Esophagus squamous epithelium (tissue), 5 donors: ENCODE measurements at regions not wholly inside any gene's neighbourhood (a gene's known extent, or its start where the extent isn't known, plus 50 kb on each side); places are given as distances from the start of the nearest gene placed in this dataset.

Experiments used
- DNase-seq: peaks from one replicate; lab custom pipeline; 2025; lab: John Stamatoyannopoulos, UW
- H3K27ac ChIP-seq, 4 donors: fragments of 200-600 bp; sonication (generic); one replicate each; pipeline ENCODE4 v1.5.1; 2016 to 2019; ENCODE audit warnings: mild to moderate bottlenecking in 1 of 4
- H3K27me3 ChIP-seq, 4 donors: fragments of 200-600 bp; sonication (generic); 1 replicate in 3 of 4; 2 replicates in 1 of 4; pipeline versions ENCODE4 v1.5.1 to v1.6.0; 2017 to 2021; ENCODE audit warnings: antibody characterized with exemption in 1 of 4
- H3K36me3 ChIP-seq, 3 donors: fragments of 200-600 bp; sonication (generic); one replicate each; pipeline ENCODE4 v1.5.1; 2016 to 2019
- H3K4me1 ChIP-seq, 3 donors: fragments of 200-600 bp; sonication (generic); one replicate each; pipeline ENCODE4 v1.5.1; 2017 to 2019
- H3K4me3 ChIP-seq, 4 donors: fragments of 200-600 bp; sonication (generic); 1 replicate in 3 of 4; 2 replicates in 1 of 4; pipeline ENCODE4 v1.5.1; 2016 to 2019; ENCODE audit warnings: mild to moderate bottlenecking in 2 of 4, moderate library complexity in 1 of 4
- H3K9me3 ChIP-seq, 3 donors: fragments of 200-600 bp; sonication (generic); one replicate each; pipeline ENCODE4 v1.5.1; 2016 to 2019
- POLR2A ChIP-seq, 4 donors: fragments of 450-650 bp; IDR thresholded peaks; one replicate each; pipeline ENCODE4 v1.6.1; 2017; ENCODE audit warnings: antibody characterized with exemption in 4 of 4, mild to moderate bottlenecking in 4 of 4, moderate library complexity in 3 of 4
- WGBS, 2 donors: methylation state at CpG; one replicate each; pipeline ENCODE4 v1.1.5; 2018; 5-methylcytosine and 5-hydroxymethylcytosine counted together
- intact Hi-C: fragments of 100-400 bp; cut with DNase I; formaldehyde crosslinking; loops from one replicate; pipeline ENCODE4 v1.15.0; 2022
- TF ChIP-seq, protein P1 (sequence below), 6 experiments: fragments of 450-650 bp in 4 of 6; fragments of 200-600 bp in 2 of 6; sonication (generic) in 2 of 6; IDR thresholded peaks; one replicate each; pipeline ENCODE4 v1.5.1; 2016 to 2019; ENCODE audit warnings: antibody characterized with exemption in 6 of 6, mild to moderate bottlenecking in 4 of 6, moderate library complexity in 4 of 6
- donor health status: DM: yes; HTN: yes; CAD: no.

DNA sequence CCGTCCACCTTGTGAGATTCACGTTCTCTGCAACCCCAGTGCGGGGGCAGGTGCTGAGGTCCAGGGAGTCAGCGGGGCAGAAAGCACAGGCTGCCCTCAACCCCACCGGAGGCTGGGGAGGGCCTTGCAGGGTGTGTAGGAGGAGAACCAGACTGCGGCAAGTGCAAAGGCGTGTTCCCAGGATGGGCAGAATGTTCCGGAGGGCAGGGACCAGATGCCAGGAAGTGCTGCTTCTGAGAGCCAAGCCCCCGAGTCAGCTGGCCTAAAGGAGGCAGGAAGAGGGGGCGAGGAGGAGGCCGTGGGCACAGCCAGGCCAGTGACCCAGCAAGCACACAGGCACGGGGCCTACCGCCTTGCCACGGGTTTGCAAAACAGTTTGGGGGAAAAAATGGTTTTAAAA is 193.8 kb upstream of the AJAP1 start:
- 71 to 83% methylated on average over 10 to 12 of the region's 14 CpGs for WGBS, 2 donors

DNA sequence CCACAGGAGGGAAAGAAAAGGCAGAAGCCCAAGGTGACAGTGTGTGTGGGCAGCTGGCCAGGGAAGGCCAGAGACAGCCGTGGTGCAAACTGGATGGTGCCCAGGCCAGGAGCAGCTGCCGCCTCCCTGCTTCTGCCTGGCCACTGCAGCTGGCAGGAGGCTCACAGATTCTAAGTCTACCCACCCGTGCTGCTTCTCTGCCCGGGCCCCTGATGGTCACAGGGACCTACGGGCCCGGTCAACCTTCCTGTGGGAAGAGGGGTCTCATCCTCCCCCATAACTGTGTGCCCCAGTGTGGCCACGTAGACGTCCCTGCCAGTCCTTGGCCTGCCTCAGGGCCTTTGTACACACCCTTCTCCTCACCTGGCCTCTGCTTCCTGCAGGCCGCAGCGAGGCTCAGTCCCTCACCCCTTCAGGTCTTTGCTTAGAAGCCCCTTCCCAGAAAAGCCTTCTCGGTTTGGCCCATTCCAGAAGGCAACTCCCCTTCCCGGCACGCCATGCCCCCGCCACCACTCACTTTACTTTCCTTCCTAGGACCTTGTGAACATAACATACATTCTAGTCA is 192.6 kb upstream of the AJAP1 start:
- WGBS, 2 donors: 80 to 81% methylated on average over 11 to 14 of the region's 14 CpGs
- TF ChIP-seq POLR2A (IDR thresholded peaks at IDR 0.05): no peak
- TF ChIP-seq, protein P1, sequence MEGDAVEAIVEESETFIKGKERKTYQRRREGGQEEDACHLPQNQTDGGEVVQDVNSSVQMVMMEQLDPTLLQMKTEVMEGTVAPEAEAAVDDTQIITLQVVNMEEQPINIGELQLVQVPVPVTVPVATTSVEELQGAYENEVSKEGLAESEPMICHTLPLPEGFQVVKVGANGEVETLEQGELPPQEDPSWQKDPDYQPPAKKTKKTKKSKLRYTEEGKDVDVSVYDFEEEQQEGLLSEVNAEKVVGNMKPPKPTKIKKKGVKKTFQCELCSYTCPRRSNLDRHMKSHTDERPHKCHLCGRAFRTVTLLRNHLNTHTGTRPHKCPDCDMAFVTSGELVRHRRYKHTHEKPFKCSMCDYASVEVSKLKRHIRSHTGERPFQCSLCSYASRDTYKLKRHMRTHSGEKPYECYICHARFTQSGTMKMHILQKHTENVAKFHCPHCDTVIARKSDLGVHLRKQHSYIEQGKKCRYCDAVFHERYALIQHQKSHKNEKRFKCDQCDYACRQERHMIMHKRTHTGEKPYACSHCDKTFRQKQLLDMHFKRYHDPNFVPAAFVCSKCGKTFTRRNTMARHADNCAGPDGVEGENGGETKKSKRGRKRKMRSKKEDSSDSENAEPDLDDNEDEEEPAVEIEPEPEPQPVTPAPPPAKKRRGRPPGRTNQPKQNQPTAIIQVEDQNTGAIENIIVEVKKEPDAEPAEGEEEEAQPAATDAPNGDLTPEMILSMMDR (IDR thresholded peaks at IDR 0.05): no peak
- no peak overlapping the region for H3K4me3 ChIP-seq
- H3K27ac ChIP-seq: no peak overlapping the region
- H3K27me3 ChIP-seq: no peaks in the 10 kb centered on the region
- no peaks in the 10 kb centered on the region for H3K36me3 ChIP-seq
- H3K9me3 ChIP-seq: no peaks in the 10 kb centered on the region
- no peaks in the 10 kb centered on the region for H3K4me1 ChIP-seq
- no peak for DNase-seq
- intact Hi-C loops: no loop called here

More for the DNA sequence above, 193.8 kb upstream of the AJAP1 start:
- Histone ChIP-seq H3K27me3 (no peaks in the 10 kb centered on the region), H3K27ac (no peak overlapping the region), H3K9me3 (peaks cover 0 to 4% (median 0%) of the 10 kb centered on the region in 3 donors), H3K4me3 (no peak overlapping the region), H3K36me3 (no peaks in the 10 kb centered on the region), H3K4me1 (no peaks in the 10 kb centered on the region)
- intact Hi-C loops: no loop called here
- TF ChIP-seq, protein P1 (IDR thresholded peaks at IDR 0.05): no peak
- no peak for TF ChIP-seq POLR2A (IDR thresholded peaks at IDR 0.05)
- no peak for DNase-seq

DNA sequence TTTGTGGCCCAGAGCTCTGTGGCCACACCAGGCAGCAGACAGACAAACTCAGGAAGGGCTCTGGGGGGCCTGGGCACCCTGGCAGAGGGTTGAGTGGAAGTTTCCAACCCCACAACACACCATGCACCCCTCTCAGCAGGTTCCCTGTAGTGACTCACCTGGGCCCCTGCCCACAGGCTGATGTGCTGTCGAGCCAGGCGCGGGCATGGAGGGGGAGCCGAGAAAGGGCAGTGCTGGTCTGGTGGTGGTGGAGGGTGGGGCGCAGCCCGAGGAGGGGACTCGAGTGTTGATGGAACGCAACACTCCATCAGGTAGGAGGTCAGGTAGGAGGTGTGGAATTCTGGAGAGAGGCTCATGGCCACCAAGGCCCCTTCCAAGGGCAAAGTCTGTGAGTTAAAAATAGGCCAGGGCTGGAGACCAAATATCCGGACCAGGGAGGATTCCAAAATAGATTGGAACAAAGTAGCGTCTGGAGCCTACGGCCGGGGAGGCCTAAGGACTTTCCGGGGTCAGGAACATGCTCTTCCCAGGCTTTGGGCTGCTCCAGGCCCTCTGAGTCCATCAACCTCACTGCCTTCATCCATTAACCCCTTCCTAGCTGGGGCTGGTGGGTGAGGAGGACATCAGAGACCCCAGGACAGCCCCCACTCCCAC is 191.5 kb upstream of the AJAP1 start:
- Histone ChIP-seq H3K27me3 (no peaks in the 10 kb centered on the region), H3K36me3 (no peaks in the 10 kb centered on the region), H3K27ac (no peak overlapping the region), H3K4me1 (no peaks in the 10 kb centered on the region), H3K9me3 (no peaks in the 10 kb centered on the region), H3K4me3 (no peak overlapping the region)
- DNase-seq: no peak
- 75 to 88% methylated on average over 4 to 6 of the region's 13 CpGs for WGBS, 2 donors
- intact Hi-C loops: no loop called here
- TF ChIP-seq, protein P1 (IDR thresholded peaks at IDR 0.05): no peak
- no peak for TF ChIP-seq POLR2A (IDR thresholded peaks at IDR 0.05)

DNA sequence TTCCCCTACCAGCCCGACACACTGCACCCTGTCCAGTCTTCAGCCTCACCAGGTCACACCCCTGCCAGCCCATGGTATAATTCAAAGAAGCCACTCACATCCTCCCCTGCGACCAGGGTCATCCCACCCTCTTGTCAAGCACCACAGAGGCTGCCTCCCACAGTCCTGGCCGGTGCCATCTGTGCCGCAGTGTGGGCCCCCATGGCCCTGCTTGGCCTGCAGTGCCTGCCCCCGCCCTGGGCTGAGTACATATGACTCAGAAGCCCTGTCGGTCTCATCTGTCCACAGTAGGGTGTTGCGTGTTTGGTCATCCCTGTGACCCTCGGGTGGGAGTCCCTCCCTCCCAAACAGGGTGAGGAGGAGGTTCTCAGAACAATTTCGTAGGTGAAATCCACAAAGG is 190.8 kb upstream of the AJAP1 start:
- intact Hi-C loops: no loop called here
- DNase-seq: no peak
- WGBS, 2 donors: 78 to 88% methylated on average over 3 to 7 of the region's 9 CpGs
- Histone ChIP-seq H3K27ac (no peak overlapping the region), H3K9me3 (no peaks in the 10 kb centered on the region), H3K4me1 (no peaks in the 10 kb centered on the region), H3K27me3 (no peaks in the 10 kb centered on the region), H3K36me3 (no peaks in the 10 kb centered on the region), H3K4me3 (no peak overlapping the region)
- TF ChIP-seq POLR2A (IDR thresholded peaks at IDR 0.05): no peak
- TF ChIP-seq, protein P1 (IDR thresholded peaks at IDR 0.05): no peak

DNA sequence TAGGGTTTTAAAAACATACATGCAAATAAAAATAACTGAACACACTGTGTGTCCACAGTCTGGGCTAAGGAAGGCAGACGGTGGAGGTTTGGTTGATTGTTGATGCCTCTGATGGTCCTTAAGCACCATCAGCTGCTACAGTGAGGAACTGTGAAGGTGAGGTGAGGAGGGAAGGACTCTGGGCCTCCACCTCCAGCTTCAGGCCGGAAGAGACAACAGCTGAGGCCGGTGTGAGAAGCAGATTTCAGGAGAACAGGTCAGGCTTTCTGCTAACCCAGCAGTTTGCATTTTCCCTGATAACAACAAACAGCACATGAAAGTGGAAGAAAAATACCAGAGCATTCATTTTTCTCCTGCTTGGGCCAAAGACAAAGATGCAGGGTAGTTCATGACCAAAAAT is 189.9 kb upstream of the AJAP1 start:
- 75 to 86% methylated on average over 3 of the region's 3 CpGs for WGBS, 2 donors
- Histone ChIP-seq H3K4me1 (no peaks in the 10 kb centered on the region), H3K27me3 (no peaks in the 10 kb centered on the region), H3K27ac (no peak overlapping the region), H3K9me3 (no peaks in the 10 kb centered on the region), H3K36me3 (no peaks in the 10 kb centered on the region), H3K4me3 (no peak overlapping the region)
- DNase-seq: no peak
- intact Hi-C loops: no loop called here
- TF ChIP-seq, protein P1 (IDR thresholded peaks at IDR 0.05): no peak
